Activated CD4-positive, alpha-beta T cell treated with anti-CD3 and anti-CD28 coated beads for 24 hours (primary cell): ENCODE measurements at regions not wholly inside any gene's neighbourhood (a gene's known extent, or its start where the extent isn't known, plus 50 kb on each side); places are given as distances from the start of the nearest gene placed in this dataset.

Experiments used
- DNase-seq, 2 donors: peaks; one replicate each; pipeline ENCODE4 v3.0.0-alpha.2; 2020; ENCODE audit warnings: low read depth in 2 of 2

- DNase-seq: no peak
Observed at GRCh38 chr13:70662231-70662940, 554.1 kb upstream of the KLHL1 start.

DNA sequence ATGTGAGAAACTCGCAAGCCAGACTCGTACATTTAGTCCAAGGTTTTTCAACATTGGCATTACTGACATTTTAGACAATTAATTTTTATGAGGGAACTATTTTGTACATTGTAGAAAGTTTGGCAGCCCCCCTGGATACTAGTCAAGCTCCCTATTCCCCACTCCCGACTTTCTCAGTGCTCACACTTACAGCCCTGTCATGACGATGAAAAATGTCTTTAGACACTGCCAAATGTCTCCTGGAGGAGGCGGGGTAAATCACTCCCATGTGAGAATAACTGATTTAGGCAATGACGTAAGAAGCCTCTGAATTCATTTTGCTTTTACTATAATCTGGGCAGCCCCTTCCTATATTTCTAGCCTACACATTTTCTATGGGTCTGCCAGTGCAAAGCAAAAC is 535.8 kb upstream of the KLHL1 start:
- DNase-seq: no peak

- DNase-seq: no peak
Observed at GRCh38 chr13:70634893-70635292, 526.6 kb upstream of the KLHL1 start.

DNA sequence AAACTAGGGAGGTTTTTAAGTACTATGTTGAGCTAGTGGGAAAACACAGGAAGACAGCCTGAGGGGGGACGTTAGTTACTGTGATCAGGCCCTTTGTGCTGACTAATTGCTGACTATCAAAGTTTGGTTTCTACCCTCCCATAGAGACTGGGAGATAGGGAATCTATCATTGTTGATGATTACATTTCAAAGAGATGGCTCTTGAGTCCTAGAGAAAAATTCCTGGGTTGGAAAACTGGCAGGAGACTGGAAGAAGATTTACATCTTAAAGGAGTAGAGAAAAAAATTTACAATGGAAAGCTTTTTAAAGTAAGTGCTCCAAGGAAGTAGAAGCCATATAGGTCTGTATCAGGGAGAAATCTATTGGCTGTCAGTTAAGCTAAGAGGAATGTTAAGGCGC is 522.0 kb upstream of the KLHL1 start:
- no peak for DNase-seq

- DNase-seq: no peak
Observed at GRCh38 chr13:70623239-70623638, 515.0 kb upstream of the KLHL1 start.

GRCh38 chr13:70622796-70623195 is 514.5 kb upstream of the KLHL1 start:
- no peak for DNase-seq

- DNase-seq: no peak
Observed at GRCh38 chr13:70619936-70620335, 511.7 kb upstream of the KLHL1 start.

- no peak for DNase-seq
Observed at GRCh38 chr13:70616847-70617246, 508.6 kb upstream of the KLHL1 start.

DNA sequence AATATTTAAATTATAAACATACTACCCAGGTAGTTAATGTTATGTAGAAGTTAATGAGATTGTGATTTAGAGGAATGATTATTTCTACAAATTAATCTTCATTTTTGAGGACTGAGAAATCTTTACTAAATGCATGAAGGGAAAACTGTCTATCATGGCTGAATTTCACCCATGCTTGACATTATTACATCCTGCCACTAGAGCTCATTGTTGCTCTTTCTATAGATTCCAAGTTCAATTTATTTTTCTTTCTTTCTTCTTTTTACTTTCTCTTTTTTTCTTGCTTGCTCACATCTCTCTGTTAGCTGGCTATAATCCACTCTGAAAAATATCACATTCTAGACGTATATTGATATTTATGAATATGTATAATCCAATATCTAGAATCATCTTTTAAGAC is 505.0 kb upstream of the KLHL1 start:
- no peak for DNase-seq

DNA sequence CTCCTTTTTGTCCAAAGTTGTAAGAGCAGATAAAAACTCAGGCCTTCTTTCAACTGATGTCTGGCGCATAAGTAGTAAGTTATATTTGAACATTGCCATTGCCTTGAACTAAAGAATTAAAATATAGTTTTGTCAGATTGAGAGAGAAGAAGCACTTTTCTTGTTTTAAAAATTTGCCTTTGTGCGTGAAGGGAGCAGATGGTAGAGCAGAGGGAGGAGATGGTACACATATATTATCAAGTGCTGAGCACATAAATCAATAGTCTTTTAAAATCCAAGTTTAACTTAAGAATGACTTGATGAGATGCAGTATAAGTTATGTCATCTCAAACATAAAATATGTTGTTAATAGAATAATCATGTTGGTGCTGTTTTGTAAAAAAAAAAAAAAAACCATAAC is 504.6 kb upstream of the KLHL1 start:
- no peak for DNase-seq

DNA sequence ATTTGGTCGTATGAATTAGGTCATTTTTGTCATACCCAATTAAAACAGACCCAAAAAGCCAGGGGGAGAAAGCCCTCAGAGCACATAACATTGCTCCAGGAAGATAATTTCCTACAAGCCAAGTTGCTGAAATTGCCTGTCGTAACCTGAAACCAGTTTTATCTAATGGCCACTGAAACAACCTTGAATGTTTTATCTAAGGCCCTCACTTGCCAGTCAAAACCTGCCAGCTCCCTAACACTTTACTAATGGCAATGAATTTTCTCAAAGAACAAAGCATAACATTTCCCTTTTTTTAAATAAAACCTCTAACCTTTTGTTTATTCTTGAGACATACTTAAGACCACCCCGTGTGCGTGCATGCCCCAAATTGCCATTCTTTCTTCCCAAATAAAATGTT is 496.2 kb upstream of the KLHL1 start:
- DNase-seq: no peak

DNA sequence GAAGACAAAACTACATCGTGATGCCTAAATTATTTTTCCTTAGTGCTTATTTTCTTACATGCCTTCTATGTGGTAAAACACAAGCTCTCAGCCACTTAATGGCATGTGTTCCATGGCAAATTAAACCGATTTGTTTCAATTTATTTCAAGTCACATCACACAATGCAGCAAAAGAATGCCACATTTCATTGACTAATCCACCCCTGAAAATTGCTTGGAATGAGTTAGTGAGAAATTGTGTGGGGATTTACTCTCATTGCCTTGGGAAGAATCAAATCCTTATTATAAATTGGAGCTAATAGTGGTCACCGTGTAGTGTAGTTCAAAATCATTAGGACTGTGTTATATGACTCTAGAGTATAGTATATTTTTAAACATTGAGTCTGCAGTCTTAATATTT is 485.5 kb upstream of the KLHL1 start:
- no peak for DNase-seq

DNA sequence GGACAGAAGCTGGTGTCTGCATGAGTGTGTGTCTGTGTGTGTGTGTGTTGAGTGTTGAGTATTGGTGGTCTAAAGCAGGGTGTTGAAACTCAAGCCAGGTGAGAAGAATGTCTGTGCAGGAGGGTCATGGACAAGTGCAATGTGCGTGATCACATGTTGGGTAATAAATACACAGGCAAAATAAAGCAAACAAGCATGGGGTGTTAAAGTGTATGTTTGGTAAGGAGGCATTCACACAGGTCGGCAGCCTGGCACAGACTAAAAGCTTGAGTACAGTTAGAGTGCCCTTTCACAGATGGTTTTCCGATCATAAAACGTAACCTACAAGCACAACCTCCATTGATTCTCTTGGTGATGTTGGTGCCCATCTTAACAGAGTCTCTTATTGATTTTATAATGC is 476.9 kb upstream of the KLHL1 start:
- DNase-seq: no peak

DNA sequence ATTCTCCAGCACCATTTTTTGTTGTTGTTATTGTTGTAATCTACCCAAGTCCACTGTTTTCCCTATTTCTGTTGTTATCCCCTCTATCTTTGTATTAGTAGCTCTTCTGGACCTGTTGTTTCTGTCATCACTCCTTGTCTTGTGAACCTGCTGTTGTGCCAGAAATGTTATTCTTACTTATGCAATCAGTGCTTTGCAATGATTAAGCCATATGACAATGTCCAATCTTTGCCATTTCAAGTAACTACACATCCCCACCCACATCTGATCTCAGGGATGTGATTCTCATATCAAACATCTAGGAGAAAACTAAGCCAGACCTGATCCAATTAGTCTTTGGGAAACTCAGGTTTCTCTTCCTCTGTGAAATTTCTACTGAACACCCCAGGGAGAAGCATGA is 472.6 kb upstream of the KLHL1 start:
- no peak for DNase-seq

GRCh38 chr13:70579941-70580340 is 471.7 kb upstream of the KLHL1 start:
- DNase-seq: no peak

- no peak for DNase-seq
Observed at GRCh38 chr13:70571221-70571620, 463.0 kb upstream of the KLHL1 start.

- DNase-seq: no peak
Observed at GRCh38 chr13:70568571-70568970, 460.3 kb upstream of the KLHL1 start.

DNA sequence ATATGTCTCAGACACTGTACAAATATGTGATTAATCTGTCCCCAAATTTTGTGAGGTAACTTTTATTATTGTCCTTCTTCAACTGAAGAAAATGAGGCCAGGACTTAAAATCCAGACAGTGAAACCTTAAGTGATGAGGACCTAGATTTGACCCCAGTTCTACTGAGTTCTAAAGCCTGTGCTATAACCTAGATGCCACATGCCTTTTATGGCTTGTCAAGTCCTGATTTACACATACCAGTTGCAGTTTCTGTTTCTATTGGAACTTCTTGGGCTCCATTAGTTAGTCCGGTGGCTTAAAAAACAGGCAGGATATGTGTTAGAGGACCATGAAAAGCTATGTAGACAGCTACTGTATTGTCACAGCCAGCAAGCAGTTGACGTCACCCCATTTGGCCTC is 436.5 kb upstream of the KLHL1 start:
- DNase-seq: no peak

DNA sequence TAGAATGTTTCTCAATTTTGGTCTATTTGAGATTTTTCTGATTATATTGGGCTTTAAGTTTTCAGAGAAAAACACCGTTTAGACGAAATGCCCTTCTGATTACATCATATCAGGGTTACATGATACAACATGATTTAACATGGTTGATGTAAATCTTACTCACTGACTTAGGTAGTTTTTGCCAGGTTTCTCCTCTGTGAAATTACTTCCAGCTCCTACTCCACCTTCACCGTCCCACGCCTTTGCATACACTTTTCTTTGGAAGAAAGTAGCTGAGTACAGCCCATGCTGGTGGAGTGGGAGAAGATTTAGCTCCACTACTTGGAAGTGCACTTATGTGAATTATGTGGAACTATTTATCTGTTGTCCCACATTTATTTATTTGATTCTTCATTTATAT is 433.2 kb upstream of the KLHL1 start:
- DNase-seq: no peak

DNA sequence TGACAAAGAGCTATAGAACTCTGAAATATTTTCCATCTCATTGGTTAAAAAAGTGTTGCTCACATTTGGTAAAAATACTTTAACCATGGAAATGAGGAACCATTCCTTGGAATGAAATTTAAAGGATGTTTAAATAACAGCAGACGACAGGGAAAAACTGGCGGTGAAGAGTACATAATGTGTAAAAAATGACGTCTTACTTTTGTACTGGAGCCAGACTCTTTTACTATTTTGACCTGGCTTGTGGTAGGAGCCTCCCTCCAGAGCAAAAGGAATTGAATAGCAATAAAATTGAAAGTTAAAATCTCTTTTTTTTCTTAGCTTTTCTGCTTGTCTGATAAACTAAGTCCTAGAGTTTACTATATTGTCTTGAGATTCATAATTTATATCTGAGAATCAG is 426.2 kb upstream of the KLHL1 start:
- DNase-seq: no peak

DNA sequence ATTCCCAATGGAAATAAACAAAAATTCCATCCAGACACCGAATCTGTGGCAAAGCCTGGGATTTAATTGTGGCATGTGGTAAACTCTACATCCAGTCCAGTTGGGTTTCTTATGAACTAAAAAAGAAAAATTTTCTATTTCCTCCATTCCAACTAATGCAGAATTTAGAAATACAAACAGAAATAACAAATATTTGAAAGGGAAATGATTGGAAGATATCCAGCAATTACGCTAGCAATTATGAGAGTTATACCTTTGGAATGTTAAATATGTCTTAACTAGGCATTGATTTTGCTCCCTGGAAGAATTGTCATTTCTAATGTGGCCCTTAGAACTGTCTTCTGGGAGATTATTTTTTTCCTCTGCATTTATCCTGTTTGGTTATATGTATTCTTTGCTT is 421.4 kb upstream of the KLHL1 start:
- DNase-seq: no peak

DNA sequence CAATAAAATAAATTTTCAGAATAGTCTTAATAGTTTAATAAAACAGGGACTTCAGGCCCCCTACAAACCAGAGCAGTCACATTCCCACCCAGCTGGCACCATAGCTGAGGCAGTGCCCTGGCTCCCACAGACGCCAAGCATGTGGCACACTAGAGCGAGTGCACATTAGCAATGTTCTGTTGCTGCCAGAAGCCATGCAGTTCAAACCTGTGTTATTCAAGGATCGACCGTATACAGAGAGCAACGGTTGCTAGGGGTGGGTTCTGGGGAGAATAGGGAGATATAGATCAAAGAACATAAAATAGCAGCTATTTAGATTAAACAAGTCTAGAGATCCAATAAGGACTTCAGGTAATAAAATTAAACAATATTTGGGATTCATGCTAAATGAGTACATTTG is 419.3 kb upstream of the KLHL1 start:
- no peak for DNase-seq

GRCh38 chr13:70523622-70524021 is 415.4 kb upstream of the KLHL1 start:
- DNase-seq: no peak

- DNase-seq: no peak
Observed at GRCh38 chr13:70520275-70521036, 412.2 kb upstream of the KLHL1 start.
